ENCODE measurements at regions not wholly inside any gene's neighbourhood (a gene's known extent, or its start where the extent isn't known, plus 50 kb on each side); places are given as distances from the start of the nearest gene placed in this dataset.

DNA sequence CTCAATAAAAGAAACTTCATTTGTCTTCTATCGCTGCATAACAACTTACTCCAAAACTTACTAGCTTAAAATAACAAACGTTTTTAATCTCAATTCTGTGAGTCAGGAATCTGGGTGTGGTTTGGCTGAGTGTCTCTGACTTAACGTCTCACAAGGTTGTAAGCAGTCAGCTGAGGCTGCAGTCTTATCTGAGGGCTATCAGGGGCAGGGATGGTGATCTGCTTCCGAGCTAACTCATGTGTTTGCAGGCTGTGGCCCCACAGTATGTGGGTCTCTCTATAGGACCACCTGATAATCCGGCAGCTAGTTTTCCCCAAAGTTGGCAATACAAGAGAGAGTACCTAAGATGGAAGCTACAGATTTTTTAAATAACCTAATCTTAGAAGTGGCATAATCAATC, 234.2 kb upstream of the FGGY start:
- intact Hi-C loops (cut with DNase I): loop anchor here (10.0 kb wide), 1 partner anchor 278 kb away; the partner anchor contains the start of gene JUN
- TF ChIP-seq, protein P1, sequence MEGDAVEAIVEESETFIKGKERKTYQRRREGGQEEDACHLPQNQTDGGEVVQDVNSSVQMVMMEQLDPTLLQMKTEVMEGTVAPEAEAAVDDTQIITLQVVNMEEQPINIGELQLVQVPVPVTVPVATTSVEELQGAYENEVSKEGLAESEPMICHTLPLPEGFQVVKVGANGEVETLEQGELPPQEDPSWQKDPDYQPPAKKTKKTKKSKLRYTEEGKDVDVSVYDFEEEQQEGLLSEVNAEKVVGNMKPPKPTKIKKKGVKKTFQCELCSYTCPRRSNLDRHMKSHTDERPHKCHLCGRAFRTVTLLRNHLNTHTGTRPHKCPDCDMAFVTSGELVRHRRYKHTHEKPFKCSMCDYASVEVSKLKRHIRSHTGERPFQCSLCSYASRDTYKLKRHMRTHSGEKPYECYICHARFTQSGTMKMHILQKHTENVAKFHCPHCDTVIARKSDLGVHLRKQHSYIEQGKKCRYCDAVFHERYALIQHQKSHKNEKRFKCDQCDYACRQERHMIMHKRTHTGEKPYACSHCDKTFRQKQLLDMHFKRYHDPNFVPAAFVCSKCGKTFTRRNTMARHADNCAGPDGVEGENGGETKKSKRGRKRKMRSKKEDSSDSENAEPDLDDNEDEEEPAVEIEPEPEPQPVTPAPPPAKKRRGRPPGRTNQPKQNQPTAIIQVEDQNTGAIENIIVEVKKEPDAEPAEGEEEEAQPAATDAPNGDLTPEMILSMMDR (IDR thresholded peaks at IDR 0.05): no peak
- TF ChIP-seq POLR2A (IDR thresholded peaks at IDR 0.05): no peak
- H3K27ac ChIP-seq: peak overlapping the region in 3 of 4 donors; percentile 65 to 81 (median 80)
- no peak for DNase-seq
- no peaks in the 10 kb centered on the region for H3K27me3 ChIP-seq
- H3K4me1 ChIP-seq: peaks cover 18 to 76% (median 26%) of the 10 kb centered on the region in 3 donors
- H3K4me3 ChIP-seq: no peak overlapping the region
- WGBS, 2 donors: 36 to 37% methylated on average over 4 to 5 of the region's 5 CpGs
- H3K9me3 ChIP-seq: no peaks in the 10 kb centered on the region
- H3K36me3 ChIP-seq: no peaks in the 10 kb centered on the region

- no peak for TF ChIP-seq POLR2A (IDR thresholded peaks at IDR 0.05)
- TF ChIP-seq, protein P1 (IDR thresholded peaks at IDR 0.05): no peak
- no peak for DNase-seq
- 29 to 38% methylated on average over 2 to 3 of the region's 3 CpGs for WGBS, 2 donors
- intact Hi-C loops (cut with DNase I): loop anchor here (10.0 kb wide), 1 partner anchor 279 kb away; the partner anchor contains the start of gene JUN
- no peak overlapping the region for H3K4me3 ChIP-seq
- peaks cover 13 to 69% (median 19%) of the 10 kb centered on the region in 3 donors for H3K4me1 ChIP-seq
- no peaks in the 10 kb centered on the region for H3K36me3 ChIP-seq
- H3K27me3 ChIP-seq: no peaks in the 10 kb centered on the region
- no peaks in the 10 kb centered on the region for H3K9me3 ChIP-seq
- H3K27ac ChIP-seq: peak overlapping the region; percentile 6 to 81 (median 48)
These were observed 233.4 kb upstream of the FGGY start for GRCh38 chr1:59063501-59063900.

- Histone ChIP-seq H3K4me3 (no peak overlapping the region), H3K27me3 (no peaks in the 10 kb centered on the region), H3K4me1 (peaks cover 13 to 58% (median 17%) of the 10 kb centered on the region in 3 donors), H3K9me3 (no peaks in the 10 kb centered on the region), H3K36me3 (no peaks in the 10 kb centered on the region), H3K27ac (peak overlapping the region in 2 of 4 donors; percentile 52 to 81)
- no peak for DNase-seq
- TF ChIP-seq, protein P1 (IDR thresholded peaks at IDR 0.05): no peak
- no peak for TF ChIP-seq POLR2A (IDR thresholded peaks at IDR 0.05)
- intact Hi-C loops (cut with DNase I): loop anchor here (10.0 kb wide), 1 partner anchor 280 kb away; the partner anchor contains the start of gene JUN
These were observed 232.3 kb upstream of the FGGY start for GRCh38 chr1:59064592-59064991.

DNA sequence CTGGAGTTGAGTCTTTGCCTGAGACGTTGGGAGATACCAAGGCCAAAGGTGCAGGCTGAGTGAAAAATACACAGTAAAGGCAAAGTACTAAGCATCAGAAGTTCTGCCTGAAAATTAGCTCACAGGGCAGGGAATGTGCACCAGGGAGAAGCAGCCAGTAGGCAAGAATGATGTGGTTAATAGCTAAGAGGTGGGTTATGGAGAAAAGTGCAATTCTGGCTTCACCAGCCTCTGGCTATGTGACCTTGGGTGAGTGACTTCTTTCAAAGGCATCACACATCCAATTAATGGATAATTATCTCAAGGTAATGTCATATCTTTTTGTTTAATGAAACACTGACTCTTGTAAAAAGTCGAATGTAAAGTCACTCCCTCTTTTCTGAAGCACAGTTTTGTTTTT, 230.7 kb upstream of the FGGY start:
- WGBS, 2 donors: 77 to 82% methylated on average over 2 of the region's 2 CpGs

GRCh38 chr1:59070610-59071009, 226.3 kb upstream of the FGGY start:
- no peak for DNase-seq
- Histone ChIP-seq H3K4me3 (no peak overlapping the region), H3K27me3 (no peaks in the 10 kb centered on the region), H3K27ac (no peak overlapping the region), H3K36me3 (no peaks in the 10 kb centered on the region), H3K9me3 (no peaks in the 10 kb centered on the region), H3K4me1 (peaks cover 0 to 26% (median 10%) of the 10 kb centered on the region in 3 donors)
- intact Hi-C loops (cut with DNase I): no loop called here
- TF ChIP-seq, protein P1 (IDR thresholded peaks at IDR 0.05): no peak
- TF ChIP-seq POLR2A (IDR thresholded peaks at IDR 0.05): no peak

More for the DNA sequence above, 230.7 kb upstream of the FGGY start:
- TF ChIP-seq, protein P1 (IDR thresholded peaks at IDR 0.05): no peak
- TF ChIP-seq POLR2A (IDR thresholded peaks at IDR 0.05): no peak
- H3K27me3 ChIP-seq: no peaks in the 10 kb centered on the region
- peaks cover 13 to 48% (median 17%) of the 10 kb centered on the region in 3 donors for H3K4me1 ChIP-seq
- H3K9me3 ChIP-seq: no peaks in the 10 kb centered on the region
- H3K27ac ChIP-seq: peak overlapping the region in 1 of 4 donors; percentile 52
- intact Hi-C loops (cut with DNase I): loop anchor here (10.0 kb wide), 1 partner anchor 281 kb away; the partner anchor contains the start of gene JUN
- DNase-seq: no peak
- no peak overlapping the region for H3K4me3 ChIP-seq
- no peaks in the 10 kb centered on the region for H3K36me3 ChIP-seq
